BJ (cell line): ENCODE measurements at regions not wholly inside any gene's neighbourhood (a gene's known extent, or its start where the extent isn't known, plus 50 kb on each side); places are given as distances from the start of the nearest gene placed in this dataset.

ENCODE experiments used
- CTCF ChIA-PET: fragments of 350-600 bp; formaldehyde crosslinking; extraction: SDS; loops from one replicate; lab custom pipeline; 2021; ENCODE audit warnings: antibody characterized with exemption, inconsistent platforms; lab: Yijun Ruan, JAX
- POLR2A ChIA-PET: fragments of 300-600 bp; sonication (Branson Sonifier 250); formaldehyde crosslinking; extraction: SDS; loops from one replicate; lab custom pipeline; 2021; ENCODE audit warnings: antibody characterized with exemption; lab: Charles Lee
- DNase-seq: peaks from one replicate; pipeline ENCODE4 v3.0.0-alpha.2; 2011; ENCODE audit warnings: low read depth
- H3K27me3 ChIP-seq: 2 replicates; pipeline ENCODE4 v1.6.0; 2011; ENCODE audit warnings: low read length; ENCODE audit not compliant: control insufficient read depth, insufficient read depth
- H3K36me3 ChIP-seq: 2 replicates; pipeline ENCODE4 v1.5.1; 2011; ENCODE audit warnings: low read length; ENCODE audit not compliant: control insufficient read depth, insufficient read depth
- H3K4me3 ChIP-seq: 2 replicates; pipeline ENCODE4 v1.5.1; 2011; ENCODE audit warnings: low read depth, mild to moderate bottlenecking, control low read depth, low read length
- CTCF ChIP-seq: IDR thresholded peaks from 2 replicates; pipeline ENCODE4 v1.5.1; 2011; ENCODE audit warnings: low read depth, mild to moderate bottlenecking, control low read depth, inconsistent platforms, low read length, moderate library complexity; ENCODE audit not compliant: insufficient read depth

DNA sequence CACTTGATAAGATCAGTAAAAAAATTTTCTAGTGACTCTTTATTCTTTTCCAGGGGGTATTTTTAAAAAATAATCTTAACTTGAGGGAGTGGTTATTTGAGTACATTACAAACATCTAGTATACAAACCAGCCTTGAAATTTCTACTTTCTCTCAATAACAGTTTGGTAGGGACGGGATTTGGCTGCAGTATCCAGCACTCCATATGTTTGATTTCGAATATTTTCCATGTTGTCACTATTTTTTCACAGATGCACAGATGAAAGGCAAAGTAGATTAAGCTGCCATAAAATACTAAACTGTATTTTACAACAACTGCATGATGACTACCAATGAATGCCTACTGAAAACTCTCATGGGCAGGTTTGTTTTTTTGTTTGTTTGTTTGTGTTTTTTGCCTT lies 225.0 kb downstream of the COX7B2 start:
- H3K36me3 ChIP-seq, result no peaks in the 10 kb centered on the region
- ChIA-PET CTCF (interaction anchor here (0.6 kb wide), 1 partner anchor 1995 kb away, joined by 3 read pairs; no protein-coding TSS in a partner anchor), POLR2A (no interaction called here)
- no peaks in the 10 kb centered on the region for H3K27me3 ChIP-seq
- H3K4me3 ChIP-seq, result no peak overlapping the region
- DNase-seq, result no peak
- no peak for TF ChIP-seq CTCF

DNA sequence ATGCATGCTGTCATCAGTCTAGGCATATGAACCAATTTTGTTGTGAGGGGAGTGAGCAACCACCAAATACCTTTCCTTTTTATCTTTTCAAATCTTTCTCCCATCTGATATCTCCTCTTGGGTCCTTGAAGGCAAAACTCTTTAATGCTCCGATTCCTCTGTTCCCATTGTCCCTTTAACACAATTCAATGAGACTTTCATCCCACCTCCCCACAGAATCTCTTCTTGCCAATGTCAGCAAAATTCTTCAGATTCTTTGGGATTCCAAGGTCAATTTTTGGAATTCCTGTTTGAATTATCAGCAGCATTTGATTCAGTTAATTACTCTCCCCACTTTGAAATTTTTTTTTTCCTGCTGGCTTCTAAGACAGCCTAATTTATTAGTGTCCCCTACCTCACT lies 232.7 kb downstream of the COX7B2 start:
- Histone ChIP-seq H3K27me3 (no peaks in the 10 kb centered on the region), H3K4me3 (no peak overlapping the region), H3K36me3 (no peaks in the 10 kb centered on the region)
- POLR2A ChIA-PET, result no interaction called here
- no peak for TF ChIP-seq CTCF
- CTCF ChIA-PET, result no interaction called here
- DNase-seq, result no peak

DNA sequence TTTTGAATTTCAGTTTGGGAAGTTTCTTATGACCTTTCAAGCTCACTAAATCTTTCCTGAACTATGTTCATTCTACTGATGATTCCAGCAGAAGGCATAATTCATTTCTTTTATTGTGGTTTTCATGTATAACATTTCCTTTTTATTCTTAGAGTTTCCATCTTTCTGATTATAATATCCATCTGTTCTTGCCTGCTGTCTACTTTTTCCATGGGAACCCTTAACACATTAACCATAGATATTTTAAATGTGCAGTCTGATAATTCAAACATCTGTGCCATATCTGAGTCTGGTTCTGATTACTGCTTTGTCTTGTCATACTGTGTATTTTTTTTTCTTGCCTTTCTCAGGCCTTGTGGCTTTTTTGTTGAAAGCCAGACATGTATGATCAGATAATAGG lies 234.7 kb downstream of the COX7B2 start:
- ChIA-PET POLR2A (no interaction called here), CTCF (no interaction called here)
- Histone ChIP-seq H3K27me3 (no peaks in the 10 kb centered on the region), H3K4me3 (no peak overlapping the region), H3K36me3 (no peaks in the 10 kb centered on the region)
- no peak for DNase-seq
- TF ChIP-seq CTCF, result no peak

- DNase-seq, result no peak
- POLR2A ChIA-PET, result no interaction called here
- Histone ChIP-seq H3K4me3 (no peak overlapping the region), H3K36me3 (no peaks in the 10 kb centered on the region), H3K27me3 (no peaks in the 10 kb centered on the region)
- CTCF ChIA-PET, result no interaction called here
- no peak for TF ChIP-seq CTCF
These were observed 241.3 kb downstream of the COX7B2 start for GRCh38 chr4:46667790-46668189.

DNA sequence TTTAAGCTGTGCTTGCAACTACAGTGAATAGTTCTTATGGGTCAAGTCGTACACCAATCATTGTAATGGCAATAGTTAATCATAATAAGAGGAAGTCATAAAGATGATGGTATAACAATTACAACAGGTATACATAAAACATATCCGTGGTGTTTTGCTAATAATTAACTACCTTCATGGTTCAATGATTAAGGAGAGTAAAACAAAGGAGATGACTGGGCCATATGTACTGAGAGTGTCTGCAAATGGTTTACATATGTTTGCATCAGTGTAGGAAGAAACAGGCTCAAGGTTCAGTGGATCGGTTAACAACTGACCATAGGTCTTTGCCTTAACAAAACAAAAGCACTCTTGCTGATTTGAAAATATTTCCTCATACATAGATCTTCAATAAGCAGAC lies 253.0 kb downstream of the COX7B2 start:
- Histone ChIP-seq H3K27me3 (no peaks in the 10 kb centered on the region), H3K36me3 (no peaks in the 10 kb centered on the region), H3K4me3 (no peak overlapping the region)
- POLR2A ChIA-PET, result no interaction called here
- CTCF ChIA-PET, result no interaction called here
- DNase-seq, result no peak
- TF ChIP-seq CTCF, result no peak
